ENCODE measurements at regions not wholly inside any gene's neighbourhood (a gene's known extent, or its start where the extent isn't known, plus 50 kb on each side); places are given as distances from the start of the nearest gene placed in this dataset.

DNA sequence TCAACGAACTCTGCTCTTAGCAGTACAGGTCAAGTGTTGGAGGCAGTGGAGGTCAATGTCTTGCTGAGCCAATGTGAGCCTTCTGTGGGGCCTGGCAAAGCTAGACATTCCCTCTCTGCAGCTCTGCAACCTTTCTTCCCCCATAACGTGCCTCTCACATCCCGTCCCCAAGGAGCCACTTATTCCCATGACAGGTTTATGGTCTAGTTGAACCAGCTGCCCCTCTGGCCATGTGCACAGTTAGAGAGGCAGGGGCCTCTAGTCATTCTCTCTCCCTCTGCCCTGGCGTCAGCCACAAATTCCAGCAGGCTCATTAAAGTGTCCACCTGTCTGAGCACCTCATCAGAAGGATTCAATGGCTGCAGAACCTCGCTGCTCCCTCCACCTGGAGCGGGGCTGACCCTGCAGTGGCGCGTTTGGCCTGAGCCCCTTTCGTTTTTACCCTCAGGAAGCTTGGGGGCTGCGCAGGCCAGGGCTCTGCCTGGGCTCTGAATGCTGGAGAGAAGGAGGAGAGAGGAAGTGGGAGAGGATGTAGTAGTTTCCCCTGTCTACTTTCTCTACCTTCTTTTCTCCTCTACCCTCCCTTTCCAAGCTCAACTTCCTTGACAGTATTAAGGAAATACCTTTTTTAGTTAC lies 302.1 kb upstream of the B3GAT1 start:
- intact Hi-C loops (cut with DNase I): no loop called here
- Histone ChIP-seq H3K9me3 (no peaks in the 10 kb centered on the region), H3K4me3 (no peak overlapping the region), H3K4me1 (no peaks in the 10 kb centered on the region), H3K27me3 (no peaks in the 10 kb centered on the region), H3K36me3 (no peaks in the 10 kb centered on the region), H3K27ac (replicated peaks in 1 of 4) (no peak overlapping the region)
- WGBS: 80% methylated on average over 10 of the region's 10 CpGs
- TF ChIP-seq, protein P1, sequence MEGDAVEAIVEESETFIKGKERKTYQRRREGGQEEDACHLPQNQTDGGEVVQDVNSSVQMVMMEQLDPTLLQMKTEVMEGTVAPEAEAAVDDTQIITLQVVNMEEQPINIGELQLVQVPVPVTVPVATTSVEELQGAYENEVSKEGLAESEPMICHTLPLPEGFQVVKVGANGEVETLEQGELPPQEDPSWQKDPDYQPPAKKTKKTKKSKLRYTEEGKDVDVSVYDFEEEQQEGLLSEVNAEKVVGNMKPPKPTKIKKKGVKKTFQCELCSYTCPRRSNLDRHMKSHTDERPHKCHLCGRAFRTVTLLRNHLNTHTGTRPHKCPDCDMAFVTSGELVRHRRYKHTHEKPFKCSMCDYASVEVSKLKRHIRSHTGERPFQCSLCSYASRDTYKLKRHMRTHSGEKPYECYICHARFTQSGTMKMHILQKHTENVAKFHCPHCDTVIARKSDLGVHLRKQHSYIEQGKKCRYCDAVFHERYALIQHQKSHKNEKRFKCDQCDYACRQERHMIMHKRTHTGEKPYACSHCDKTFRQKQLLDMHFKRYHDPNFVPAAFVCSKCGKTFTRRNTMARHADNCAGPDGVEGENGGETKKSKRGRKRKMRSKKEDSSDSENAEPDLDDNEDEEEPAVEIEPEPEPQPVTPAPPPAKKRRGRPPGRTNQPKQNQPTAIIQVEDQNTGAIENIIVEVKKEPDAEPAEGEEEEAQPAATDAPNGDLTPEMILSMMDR (IDR thresholded peaks at IDR 0.05): no peak
- TF ChIP-seq POLR2AphosphoS5 (IDR thresholded peaks at IDR 0.05) (no peak), EP300 (IDR thresholded peaks at IDR 0.05) (no peak), POLR2A (IDR thresholded peaks at IDR 0.05; ENCODE audit: low read depth) (no peak)
- DNase-seq (ENCODE audit: extremely low spot score): no peak

DNA sequence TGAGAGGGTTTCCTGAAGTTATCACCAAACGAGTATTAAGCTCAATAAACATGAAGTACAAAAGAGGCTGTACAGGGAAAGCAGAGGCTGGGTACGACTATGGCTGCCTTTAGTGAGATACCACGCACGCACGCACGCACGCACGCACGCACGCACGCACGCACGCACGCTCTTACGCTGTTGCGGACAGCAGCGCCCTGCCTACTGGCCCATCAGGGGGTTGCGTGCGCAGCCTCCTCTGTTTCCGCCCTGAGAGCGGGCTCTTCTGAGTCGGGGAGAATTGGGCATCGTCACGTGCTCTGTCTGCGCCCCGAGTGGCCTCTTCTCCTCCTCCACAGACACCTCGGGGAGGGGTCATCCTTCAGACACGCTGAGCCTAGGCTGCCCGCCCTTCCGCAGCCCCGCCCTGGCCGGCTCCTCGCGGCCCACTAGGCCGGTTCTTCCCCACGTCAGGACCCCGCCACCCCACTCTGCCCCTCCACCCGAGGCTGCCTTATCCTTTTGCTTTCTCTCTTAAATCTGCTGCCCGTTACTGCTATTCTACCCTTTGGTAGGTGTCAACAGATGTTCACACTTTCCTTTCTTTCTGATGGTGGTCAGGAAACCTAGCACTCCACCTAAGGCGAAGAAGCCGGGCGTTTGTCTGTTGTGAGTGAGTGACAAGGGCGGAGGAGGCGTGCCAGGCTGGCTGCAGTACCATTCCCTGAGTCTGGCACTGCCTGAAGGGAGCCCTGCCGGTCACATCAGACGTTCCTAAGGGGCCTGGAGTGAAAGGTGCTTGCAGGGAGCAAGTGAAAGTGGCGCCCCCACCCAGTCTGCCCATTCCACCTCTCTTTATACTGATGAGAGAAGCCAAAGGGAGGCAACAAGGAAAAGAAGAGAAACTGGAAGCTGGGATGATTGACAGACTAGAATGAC lies 300.4 kb upstream of the B3GAT1 start:
- TF ChIP-seq, protein P1 (IDR thresholded peaks at IDR 0.05): no peak
- no peak for TF ChIP-seq POLR2A (IDR thresholded peaks at IDR 0.05; ENCODE audit: low read depth)
- TF ChIP-seq POLR2AphosphoS5 (IDR thresholded peaks at IDR 0.05): no peak
- TF ChIP-seq EP300 (IDR thresholded peaks at IDR 0.05): no peak
- H3K4me3 ChIP-seq: no peak overlapping the region
- intact Hi-C loops (cut with DNase I): no loop called here
- H3K4me1 ChIP-seq: no peaks in the 10 kb centered on the region
- no peaks in the 10 kb centered on the region for H3K36me3 ChIP-seq
- DNase-seq (ENCODE audit: extremely low spot score): peak; percentile 86
- H3K9me3 ChIP-seq: no peaks in the 10 kb centered on the region
- H3K27me3 ChIP-seq: no peaks in the 10 kb centered on the region
- 87% methylated on average over 45 of the region's 47 CpGs for WGBS
- H3K27ac ChIP-seq (replicated peaks in 1 of 4): no peak overlapping the region

DNA sequence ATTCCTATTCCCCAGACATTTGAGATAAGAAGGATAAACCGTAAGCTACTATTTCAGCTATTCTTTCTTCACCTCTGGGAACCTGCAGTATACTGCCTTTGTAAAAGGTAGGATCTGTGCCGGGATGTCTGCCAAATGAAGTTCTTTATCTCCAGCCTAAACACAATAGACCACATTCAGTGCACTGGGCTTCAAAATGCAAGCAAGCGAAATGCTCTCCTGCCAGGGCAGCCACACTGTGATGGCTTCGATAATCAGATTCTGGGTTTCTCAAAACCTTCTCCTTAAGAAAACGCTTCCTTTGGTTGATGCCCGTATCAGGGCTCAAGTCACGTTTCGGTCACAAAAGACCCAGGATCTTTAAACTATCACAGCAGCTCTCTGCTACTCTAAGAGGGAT lies 299.5 kb upstream of the B3GAT1 start:
- WGBS: 85% methylated on average over 8 of the region's 8 CpGs
- Histone ChIP-seq H3K27ac (replicated peaks in 1 of 4) (no peak overlapping the region), H3K27me3 (no peaks in the 10 kb centered on the region)

DNA sequence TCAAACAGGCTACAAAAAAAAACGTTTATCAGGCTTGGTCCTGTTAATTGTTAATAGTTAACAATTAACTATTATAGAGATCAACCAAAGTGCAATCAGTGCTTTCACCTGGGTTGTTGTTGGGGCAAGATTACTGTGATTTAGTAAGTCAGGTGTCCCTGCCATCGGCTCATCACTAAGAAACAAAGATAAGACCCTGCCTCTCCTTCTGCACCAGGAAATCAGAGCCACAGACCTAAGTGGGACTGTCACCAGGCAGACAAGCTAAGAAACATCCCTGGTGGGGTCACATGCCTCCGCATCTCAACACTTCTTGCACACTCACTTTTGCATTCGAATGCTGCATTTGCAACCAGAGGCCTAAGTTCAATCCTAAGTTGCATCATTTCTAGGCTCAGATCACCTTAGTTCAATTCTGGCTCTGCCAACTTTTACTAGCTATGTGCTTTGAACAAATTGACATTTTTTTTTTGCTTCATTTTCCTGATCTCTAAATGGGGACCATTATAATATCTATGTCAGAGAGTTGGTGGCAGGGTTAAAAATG lies 298.9 kb upstream of the B3GAT1 start:
- Histone ChIP-seq H3K27ac (replicated peaks in 1 of 4) (no peak overlapping the region), H3K4me3 (no peak overlapping the region), H3K4me1 (no peaks in the 10 kb centered on the region), H3K36me3 (no peaks in the 10 kb centered on the region), H3K9me3 (no peaks in the 10 kb centered on the region), H3K27me3 (no peaks in the 10 kb centered on the region)
- intact Hi-C loops (cut with DNase I): no loop called here
- 66% methylated on average over 4 of the region's 4 CpGs for WGBS
- no peak for TF ChIP-seq POLR2AphosphoS5 (IDR thresholded peaks at IDR 0.05)
- no peak for TF ChIP-seq EP300 (IDR thresholded peaks at IDR 0.05)
- TF ChIP-seq, protein P1 (IDR thresholded peaks at IDR 0.05): no peak
- TF ChIP-seq POLR2A (IDR thresholded peaks at IDR 0.05; ENCODE audit: low read depth): no peak
- DNase-seq (ENCODE audit: extremely low spot score): no peak

More for the DNA sequence above, 299.5 kb upstream of the B3GAT1 start:
- DNase-seq (ENCODE audit: extremely low spot score): peak; percentile 66
- Histone ChIP-seq H3K36me3 (no peaks in the 10 kb centered on the region), H3K4me3 (no peak overlapping the region), H3K4me1 (no peaks in the 10 kb centered on the region), H3K9me3 (no peaks in the 10 kb centered on the region)
- intact Hi-C loops (cut with DNase I): no loop called here
- TF ChIP-seq POLR2AphosphoS5 (IDR thresholded peaks at IDR 0.05): no peak
- no peak for TF ChIP-seq EP300 (IDR thresholded peaks at IDR 0.05)
- no peak for TF ChIP-seq POLR2A (IDR thresholded peaks at IDR 0.05; ENCODE audit: low read depth)
- TF ChIP-seq, protein P1 (IDR thresholded peaks at IDR 0.05): no peak

Measured in esophagus muscularis mucosa (tissue), 4 donors.